Uterus (tissue), 2 donors: ENCODE measurements at regions not wholly inside any gene's neighbourhood (a gene's known extent, or its start where the extent isn't known, plus 50 kb on each side); places are given as distances from the start of the nearest gene placed in this dataset.

Experiments used
- POLR2A ChIP-seq, 2 donors: fragments of 450-650 bp; IDR thresholded peaks; one replicate each; pipeline ENCODE4 v1.6.1; 2016; ENCODE audit warnings: antibody characterized with exemption in 2 of 2, mild to moderate bottlenecking in 1 of 2, moderate library complexity in 1 of 2
- TF ChIP-seq, protein P1 (sequence below), 4 experiments: fragments of 200-600 bp in 2 of 4; fragments of 450-650 bp in 2 of 4; sonication (generic) in 2 of 4; IDR thresholded peaks; one replicate each; pipeline ENCODE4 v1.5.1; 2016 to 2019; ENCODE audit warnings: antibody characterized with exemption in 4 of 4, mild to moderate bottlenecking in 2 of 4, moderate library complexity in 1 of 4

DNA sequence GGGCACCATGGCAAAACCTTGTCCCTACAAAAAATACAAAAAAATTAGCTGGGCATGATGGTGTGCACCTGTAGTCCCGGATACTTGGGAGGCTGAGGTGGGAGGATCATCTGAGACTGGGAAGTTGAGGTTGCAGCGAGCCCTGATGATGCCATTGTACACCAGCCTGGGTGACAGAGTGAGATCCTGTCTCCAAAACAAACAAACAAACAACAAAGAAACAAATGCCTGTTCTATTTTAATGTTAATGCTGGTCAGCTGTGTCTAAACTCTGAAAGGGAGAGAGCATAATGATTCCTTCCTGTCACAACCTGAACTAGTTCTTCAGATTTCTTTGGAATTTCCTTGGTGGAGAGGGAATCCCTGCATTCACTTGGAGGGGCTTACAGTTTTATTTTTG lies 413.0 kb upstream of the TBL1XR1 start:
- TF ChIP-seq, protein P1, sequence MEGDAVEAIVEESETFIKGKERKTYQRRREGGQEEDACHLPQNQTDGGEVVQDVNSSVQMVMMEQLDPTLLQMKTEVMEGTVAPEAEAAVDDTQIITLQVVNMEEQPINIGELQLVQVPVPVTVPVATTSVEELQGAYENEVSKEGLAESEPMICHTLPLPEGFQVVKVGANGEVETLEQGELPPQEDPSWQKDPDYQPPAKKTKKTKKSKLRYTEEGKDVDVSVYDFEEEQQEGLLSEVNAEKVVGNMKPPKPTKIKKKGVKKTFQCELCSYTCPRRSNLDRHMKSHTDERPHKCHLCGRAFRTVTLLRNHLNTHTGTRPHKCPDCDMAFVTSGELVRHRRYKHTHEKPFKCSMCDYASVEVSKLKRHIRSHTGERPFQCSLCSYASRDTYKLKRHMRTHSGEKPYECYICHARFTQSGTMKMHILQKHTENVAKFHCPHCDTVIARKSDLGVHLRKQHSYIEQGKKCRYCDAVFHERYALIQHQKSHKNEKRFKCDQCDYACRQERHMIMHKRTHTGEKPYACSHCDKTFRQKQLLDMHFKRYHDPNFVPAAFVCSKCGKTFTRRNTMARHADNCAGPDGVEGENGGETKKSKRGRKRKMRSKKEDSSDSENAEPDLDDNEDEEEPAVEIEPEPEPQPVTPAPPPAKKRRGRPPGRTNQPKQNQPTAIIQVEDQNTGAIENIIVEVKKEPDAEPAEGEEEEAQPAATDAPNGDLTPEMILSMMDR (IDR thresholded peaks at IDR 0.05), result no peak
- no peak for TF ChIP-seq POLR2A (IDR thresholded peaks at IDR 0.05)
